Natural killer cell (primary cell): ENCODE measurements at regions not wholly inside any gene's neighbourhood (a gene's known extent, or its start where the extent isn't known, plus 50 kb on each side); places are given as distances from the start of the nearest gene placed in this dataset.

ENCODE experiments used
- ATAC-seq, 3 donors: fragments of 150-1000 bp in 2 of 3; fragments of 200-7000 bp in 1 of 3; cut with Tn5 transposase; 1 replicate in 1 of 3; 2 replicates in 2 of 3; pipeline ENCODE4 v1.10.0; 2021; ENCODE audit warnings: mild to moderate bottlenecking in 2 of 3, moderate library complexity in 2 of 3
- DNase-seq, 2 donors: peaks; one replicate each; pipeline versions ENCODE4 v3.0.0 to v3.0.0-alpha.2; 2013 to 2021; ENCODE audit warnings: mixed read lengths in 1 of 2
- H3K27ac ChIP-seq: one replicate; pipeline ENCODE4 v1.5.1; 2013; ENCODE audit warnings: mild to moderate bottlenecking, low read length
- H3K27me3 ChIP-seq: one replicate; pipeline ENCODE4 v1.6.1; 2013; ENCODE audit warnings: low read length; ENCODE audit not compliant: control insufficient read depth, insufficient read depth
- H3K36me3 ChIP-seq: one replicate; pipeline ENCODE4 v1.6.1; 2013; ENCODE audit warnings: low read length; ENCODE audit not compliant: control insufficient read depth, insufficient read depth
- H3K4me1 ChIP-seq: one replicate; pipeline ENCODE4 v1.6.1; 2013; ENCODE audit warnings: low read length; ENCODE audit not compliant: control insufficient read depth, insufficient read depth
- H3K4me3 ChIP-seq: one replicate; pipeline ENCODE4 v1.5.1; 2013; ENCODE audit warnings: low read length
- H3K9me3 ChIP-seq: one replicate; pipeline ENCODE4 v1.6.1; 2013; ENCODE audit warnings: low read length; ENCODE audit not compliant: control insufficient read depth, insufficient read depth
- H3K27ac Mint-ChIP-seq, 2 donors: one replicate each; pipeline ENCODE4 v1.8.0; 2022; ENCODE audit warnings: mild to moderate bottlenecking in 2 of 2, mixed read lengths in 2 of 2, moderate library complexity in 1 of 2
- H3K27me3 Mint-ChIP-seq, 2 donors: one replicate each; pipeline ENCODE4 v1.8.0; 2022; ENCODE audit warnings: low read depth in 2 of 2, mixed read lengths in 2 of 2
- H3K36me3 Mint-ChIP-seq: one replicate; pipeline ENCODE4 v1.8.0; 2022; ENCODE audit warnings: mixed read lengths
- H3K4me1 Mint-ChIP-seq, 2 donors: one replicate each; pipeline ENCODE4 v1.8.0; 2022; ENCODE audit warnings: mixed read lengths in 2 of 2
- H3K4me3 Mint-ChIP-seq: one replicate; pipeline ENCODE4 v1.8.0; 2022; ENCODE audit warnings: mild to moderate bottlenecking, moderate library complexity, mixed read lengths
- H3K9me3 Mint-ChIP-seq, 2 donors: one replicate each; pipeline ENCODE4 v1.8.0; 2022; ENCODE audit warnings: mixed read lengths in 2 of 2
- CTCF ChIP-seq: fragments of 200-600 bp; IDR thresholded peaks from one replicate; pipeline ENCODE4 v1.8.0; 2022; ENCODE audit warnings: antibody characterized with exemption
- WGBS: methylation state at CpG from one replicate; pipeline ENCODE4 v1.1.7; 2013; ENCODE audit warnings: missing lambda C conversion rate; ENCODE audit not compliant: insufficient coverage; 5-methylcytosine and 5-hydroxymethylcytosine counted together
- intact Hi-C: fragments of 100-400 bp; cut with micrococcal nuclease; formaldehyde crosslinking; loops from one replicate; pipeline ENCODE4 v1.14.2; 2022

GRCh38 chrX:45731448-45731847, 530.8 kb upstream of the DIPK2B start:
- H3K4me1 ChIP-seq = no peaks in the 10 kb centered on the region
- Mint-ChIP-seq H3K9me3 (no peaks in the 10 kb centered on the region), H3K4me3 (no peak overlapping the region), H3K4me1 (no peaks in the 10 kb centered on the region), H3K27me3 (peaks cover 4 to 25% of the 10 kb centered on the region in 2 donors), H3K36me3 (no peaks in the 10 kb centered on the region), H3K27ac (no peak overlapping the region)
- no peaks in the 10 kb centered on the region for H3K9me3 ChIP-seq
- H3K4me3 ChIP-seq = no peak overlapping the region
- no peak overlapping the region for H3K27ac ChIP-seq
- ATAC-seq (no peak), DNase-seq (no peak)
- H3K36me3 ChIP-seq = no peaks in the 10 kb centered on the region
- 96% methylated on average over 9 of the region's 10 CpGs for WGBS
- no peak for TF ChIP-seq CTCF
- no peaks in the 10 kb centered on the region for H3K27me3 ChIP-seq
- intact Hi-C loops = no loop called here

- no peak overlapping the region for H3K4me3 ChIP-seq
- no peaks in the 10 kb centered on the region for H3K4me1 ChIP-seq
- ATAC-seq = no peak
- no peaks in the 10 kb centered on the region for H3K36me3 ChIP-seq
- Mint-ChIP-seq H3K4me3 (no peak overlapping the region), H3K9me3 (no peaks in the 10 kb centered on the region), H3K36me3 (no peaks in the 10 kb centered on the region), H3K27me3 (peaks cover 4 to 43% of the 10 kb centered on the region in 2 donors), H3K27ac (no peak overlapping the region), H3K4me1 (no peaks in the 10 kb centered on the region)
- intact Hi-C loops = no loop called here
- TF ChIP-seq CTCF = no peak
- WGBS = no CpG with 5 or more reads among the region's 1 CpG
- no peaks in the 10 kb centered on the region for H3K9me3 ChIP-seq
- no peaks in the 10 kb centered on the region for H3K27me3 ChIP-seq
- H3K27ac ChIP-seq = no peak overlapping the region
- DNase-seq = no peak
Observed at GRCh38 chrX:45727761-45728160, 527.1 kb upstream of the DIPK2B start.

- no peaks in the 10 kb centered on the region for H3K9me3 Mint-ChIP-seq
- Histone ChIP-seq H3K4me3 (no peak overlapping the region), H3K36me3 (no peaks in the 10 kb centered on the region), H3K4me1 (no peaks in the 10 kb centered on the region), H3K9me3 (no peaks in the 10 kb centered on the region), H3K27me3 (no peaks in the 10 kb centered on the region), H3K27ac (no peak overlapping the region)
- DNase-seq (no peak), ATAC-seq (no peak)
- H3K4me1 Mint-ChIP-seq = peaks cover 0 to 5% of the 10 kb centered on the region in 2 donors
- H3K4me3 Mint-ChIP-seq = no peak overlapping the region
- intact Hi-C loops = no loop called here
- no peak overlapping the region for H3K27ac Mint-ChIP-seq
- no CpG with 5 or more reads among the region's 3 CpGs for WGBS
- H3K27me3 Mint-ChIP-seq = peaks cover 0 to 23% of the 10 kb centered on the region in 2 donors
- no peaks in the 10 kb centered on the region for H3K36me3 Mint-ChIP-seq
- TF ChIP-seq CTCF = no peak
Observed at GRCh38 chrX:45722471-45722870, 521.8 kb upstream of the DIPK2B start.

GRCh38 chrX:45719751-45720501, 519.2 kb upstream of the DIPK2B start:
- ATAC-seq = no peak
- H3K4me3 ChIP-seq = no peak overlapping the region
- no peak for TF ChIP-seq CTCF
- Mint-ChIP-seq H3K4me3 (no peak overlapping the region), H3K27ac (no peak overlapping the region), H3K36me3 (no peaks in the 10 kb centered on the region), H3K27me3 (peaks cover 0 to 29% of the 10 kb centered on the region in 2 donors), H3K9me3 (no peaks in the 10 kb centered on the region), H3K4me1 (peaks cover 10 to 20% of the 10 kb centered on the region in 2 donors)
- DNase-seq = no peak
- H3K4me1 ChIP-seq = peaks cover 1% of the 10 kb centered on the region
- 96% methylated on average over 4 of the region's 4 CpGs for WGBS
- no peak overlapping the region for H3K27ac ChIP-seq
- H3K27me3 ChIP-seq = no peaks in the 10 kb centered on the region
- H3K36me3 ChIP-seq = no peaks in the 10 kb centered on the region
- intact Hi-C loops = no loop called here
- H3K9me3 ChIP-seq = no peaks in the 10 kb centered on the region
